Activated CD8-positive, alpha-beta T cell treated with anti-CD3 and anti-CD28 coated beads for 36 hours (primary cell): ENCODE measurements at regions not wholly inside any gene's neighbourhood (a gene's known extent, or its start where the extent isn't known, plus 50 kb on each side); places are given as distances from the start of the nearest gene placed in this dataset.

Experiments
- ATAC-seq: fragments of 200-7000 bp; cut with Tn5 transposase; one replicate; pipeline ENCODE4 v1.10.0; 2021; ENCODE audit warnings: mild to moderate bottlenecking, moderate library complexity
- CTCF ChIA-PET: fragments of 350-600 bp; sonication (Branson Sonifier 250); formaldehyde crosslinking; loops from one replicate; lab custom pipeline; 2021; ENCODE audit warnings: antibody characterized with exemption; lab: Charles Lee
- POLR2A ChIA-PET: fragments of 350-600 bp; sonication (Branson Sonifier 250); formaldehyde crosslinking; loops from one replicate; lab custom pipeline; 2021; ENCODE audit warnings: antibody characterized with exemption; lab: Charles Lee
- DNase-seq: peaks from one replicate; pipeline ENCODE4 v3.0.0-alpha.2; 2020
- H3K27ac Mint-ChIP-seq: one replicate; pipeline ENCODE4 v1.8.0; 2021; ENCODE audit warnings: mild to moderate bottlenecking, mixed read lengths
- H3K27me3 Mint-ChIP-seq: one replicate; pipeline ENCODE4 v1.8.0; 2021; ENCODE audit warnings: mixed read lengths
- H3K36me3 Mint-ChIP-seq: one replicate; pipeline ENCODE4 v1.8.0; 2021; ENCODE audit warnings: low read depth, mixed read lengths
- H3K4me1 Mint-ChIP-seq: one replicate; pipeline ENCODE4 v1.8.0; 2021; ENCODE audit warnings: low read depth, mixed read lengths
- H3K4me3 Mint-ChIP-seq: one replicate; pipeline ENCODE4 v1.8.0; 2021; ENCODE audit warnings: mild to moderate bottlenecking, moderate library complexity, mixed read lengths
- H3K9me3 Mint-ChIP-seq: one replicate; pipeline ENCODE4 v1.8.0; 2021; ENCODE audit warnings: mixed read lengths
- intact Hi-C: fragments of 100-400 bp; cut with micrococcal nuclease; formaldehyde crosslinking; loops from one replicate; pipeline ENCODE4 v1.10.0; 2022
- TF ChIP-seq, protein P1 (sequence below): fragments of 200-600 bp; IDR thresholded peaks from one replicate; pipeline ENCODE4 v1.8.0; 2022; ENCODE audit warnings: antibody characterized with exemption, mild to moderate bottlenecking

DNA sequence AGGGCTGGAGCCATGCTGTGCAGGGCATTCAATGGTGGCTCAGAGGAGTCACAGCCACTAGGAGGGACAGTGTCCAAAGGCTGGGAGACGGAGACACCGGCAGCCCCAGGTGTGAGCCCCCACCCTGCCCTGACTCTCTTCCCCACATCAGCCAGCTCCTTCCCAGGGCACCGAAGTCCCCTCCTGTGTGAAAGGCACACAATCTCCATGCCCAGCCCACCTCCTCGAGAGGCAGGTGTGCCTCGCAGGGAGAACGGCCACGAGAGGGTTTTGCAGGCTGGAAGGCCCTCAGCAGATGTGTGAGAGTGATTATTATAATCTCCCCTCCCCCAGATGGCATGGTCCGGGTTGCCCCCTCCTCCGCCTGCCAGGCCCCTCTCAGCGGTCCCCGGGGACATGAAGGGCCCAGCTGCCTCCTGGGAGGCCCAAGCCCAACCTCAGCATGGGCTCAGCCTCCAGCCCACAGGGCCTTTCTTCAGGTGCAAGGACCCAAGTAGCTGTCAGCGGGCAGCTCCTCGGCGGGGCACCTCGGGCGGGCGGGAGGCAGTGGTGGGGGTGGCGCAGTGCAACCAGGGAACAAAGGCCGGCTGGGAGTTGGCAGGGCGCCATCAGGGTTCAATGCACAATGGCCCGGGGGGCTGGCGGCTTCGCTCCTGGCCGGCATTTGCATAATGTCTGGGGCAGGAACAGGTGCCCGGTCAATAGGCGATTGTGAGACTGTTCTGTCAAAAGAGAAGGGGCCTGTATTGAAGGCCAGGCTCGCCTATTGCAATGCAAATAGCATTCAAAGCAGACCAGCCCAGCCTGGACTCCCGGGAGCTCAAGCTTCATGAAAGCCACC is 155.3 kb upstream of the ZMIZ1 start:
- H3K36me3 Mint-ChIP-seq: no peaks in the 10 kb centered on the region
- intact Hi-C loops: no loop called here
- TF ChIP-seq, protein P1, sequence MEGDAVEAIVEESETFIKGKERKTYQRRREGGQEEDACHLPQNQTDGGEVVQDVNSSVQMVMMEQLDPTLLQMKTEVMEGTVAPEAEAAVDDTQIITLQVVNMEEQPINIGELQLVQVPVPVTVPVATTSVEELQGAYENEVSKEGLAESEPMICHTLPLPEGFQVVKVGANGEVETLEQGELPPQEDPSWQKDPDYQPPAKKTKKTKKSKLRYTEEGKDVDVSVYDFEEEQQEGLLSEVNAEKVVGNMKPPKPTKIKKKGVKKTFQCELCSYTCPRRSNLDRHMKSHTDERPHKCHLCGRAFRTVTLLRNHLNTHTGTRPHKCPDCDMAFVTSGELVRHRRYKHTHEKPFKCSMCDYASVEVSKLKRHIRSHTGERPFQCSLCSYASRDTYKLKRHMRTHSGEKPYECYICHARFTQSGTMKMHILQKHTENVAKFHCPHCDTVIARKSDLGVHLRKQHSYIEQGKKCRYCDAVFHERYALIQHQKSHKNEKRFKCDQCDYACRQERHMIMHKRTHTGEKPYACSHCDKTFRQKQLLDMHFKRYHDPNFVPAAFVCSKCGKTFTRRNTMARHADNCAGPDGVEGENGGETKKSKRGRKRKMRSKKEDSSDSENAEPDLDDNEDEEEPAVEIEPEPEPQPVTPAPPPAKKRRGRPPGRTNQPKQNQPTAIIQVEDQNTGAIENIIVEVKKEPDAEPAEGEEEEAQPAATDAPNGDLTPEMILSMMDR: no peak
- ATAC-seq: no peak
- no peaks in the 10 kb centered on the region for H3K9me3 Mint-ChIP-seq
- no peaks in the 10 kb centered on the region for H3K4me1 Mint-ChIP-seq
- ChIA-PET POLR2A (no interaction called here), CTCF (no interaction called here)
- H3K27me3 Mint-ChIP-seq: no peaks in the 10 kb centered on the region
- no peak overlapping the region for H3K27ac Mint-ChIP-seq
- H3K4me3 Mint-ChIP-seq: no peak overlapping the region
- DNase-seq: no peak

DNA sequence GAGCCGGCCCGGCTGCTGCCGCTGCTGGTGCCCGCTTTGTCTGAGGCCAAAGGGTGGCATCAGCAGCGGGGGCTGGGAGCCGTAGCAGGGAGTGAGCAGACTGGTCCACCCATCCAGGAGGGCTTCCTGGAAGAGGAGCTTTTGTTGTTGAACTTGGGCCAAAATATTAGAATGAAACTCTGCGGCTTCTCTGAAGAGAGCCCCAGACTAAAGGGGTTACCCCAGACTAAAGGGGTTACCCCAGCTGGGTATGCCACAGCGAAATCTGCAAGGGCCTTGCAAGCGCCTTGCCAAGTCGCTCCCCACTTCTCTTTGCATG is 154.7 kb upstream of the ZMIZ1 start:
- ATAC-seq (no peak), DNase-seq (no peak)
- CTCF ChIA-PET: interaction anchor here (1.1 kb wide), 1 partner anchor 22 kb away, joined by 4 read pairs; no protein-coding TSS in a partner anchor
- no peaks in the 10 kb centered on the region for H3K27me3 Mint-ChIP-seq
- no peak overlapping the region for H3K4me3 Mint-ChIP-seq
- TF ChIP-seq, protein P1: no peak
- no peak overlapping the region for H3K27ac Mint-ChIP-seq
- H3K36me3 Mint-ChIP-seq: no peaks in the 10 kb centered on the region
- intact Hi-C loops: no loop called here
- H3K9me3 Mint-ChIP-seq: no peaks in the 10 kb centered on the region
- H3K4me1 Mint-ChIP-seq: no peaks in the 10 kb centered on the region
- POLR2A ChIA-PET: no interaction called here

DNA sequence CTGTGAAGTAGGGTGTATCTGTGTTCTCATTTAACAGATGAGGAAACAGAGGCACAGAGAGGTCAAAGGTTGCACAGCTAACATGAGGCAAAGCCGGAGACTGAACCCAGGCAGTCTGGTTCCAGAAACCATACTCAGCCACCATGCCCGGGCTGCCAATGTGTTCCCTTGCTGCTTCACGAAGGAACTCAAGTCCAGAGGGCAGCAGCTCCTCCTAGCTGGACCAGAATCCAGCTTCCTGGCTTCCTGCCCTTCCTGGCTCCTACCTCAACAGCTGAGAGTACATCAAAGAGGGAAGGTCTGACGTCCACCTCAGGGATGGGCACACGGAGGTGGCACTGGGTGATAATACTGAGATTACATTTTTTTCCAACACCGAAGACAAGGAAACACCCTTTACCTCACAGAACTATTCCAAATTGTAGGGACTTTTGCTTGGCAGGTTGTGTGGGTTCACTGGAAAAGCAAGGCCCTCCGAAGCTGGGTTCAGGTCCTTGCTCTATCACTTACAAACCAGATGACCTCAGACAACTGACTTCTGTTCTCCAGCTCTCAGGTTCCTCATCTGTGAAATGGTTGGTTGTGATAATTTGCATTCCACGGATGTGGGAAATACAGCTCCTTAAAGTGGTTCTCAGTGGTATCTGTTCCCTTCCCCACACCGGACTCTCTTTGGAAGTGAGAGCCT is 154.1 kb upstream of the ZMIZ1 start:
- ATAC-seq (no peak), DNase-seq (no peak)
- Mint-ChIP-seq H3K4me3 (no peak overlapping the region), H3K27ac (no peak overlapping the region), H3K27me3 (no peaks in the 10 kb centered on the region), H3K4me1 (no peaks in the 10 kb centered on the region), H3K36me3 (no peaks in the 10 kb centered on the region), H3K9me3 (no peaks in the 10 kb centered on the region)
- TF ChIP-seq, protein P1: no peak
- CTCF ChIA-PET: interaction anchor here (1.1 kb wide), 1 partner anchor 22 kb away, joined by 4 read pairs; no protein-coding TSS in a partner anchor
- POLR2A ChIA-PET: interaction anchor here (1.4 kb wide), 1 partner anchor 23 kb away, joined by 3 read pairs; no protein-coding TSS in a partner anchor
- intact Hi-C loops: no loop called here

DNA sequence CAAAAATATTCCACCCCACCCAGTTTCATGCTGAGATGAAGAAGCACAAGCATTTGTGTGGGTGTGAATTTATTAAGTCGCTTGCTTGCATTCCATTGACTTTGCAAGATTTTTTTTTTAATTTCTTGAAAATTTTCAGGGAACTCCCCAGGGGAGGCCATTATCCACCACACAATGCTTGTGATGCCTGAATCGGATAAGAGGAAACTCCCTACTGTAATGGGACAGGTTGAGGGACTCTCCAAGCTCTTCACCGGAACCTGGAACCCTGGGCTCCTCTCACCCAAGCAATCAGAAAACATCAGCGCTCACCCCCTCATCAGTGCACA is 153.6 kb upstream of the ZMIZ1 start:
- intact Hi-C loops: no loop called here
- POLR2A ChIA-PET: interaction anchor here (1.4 kb wide), 1 partner anchor 23 kb away, joined by 3 read pairs; no protein-coding TSS in a partner anchor
- no peaks in the 10 kb centered on the region for H3K27me3 Mint-ChIP-seq
- no peak overlapping the region for H3K4me3 Mint-ChIP-seq
- no peak for DNase-seq
- TF ChIP-seq, protein P1: no peak
- no peaks in the 10 kb centered on the region for H3K36me3 Mint-ChIP-seq
- H3K4me1 Mint-ChIP-seq: no peaks in the 10 kb centered on the region
- no peak overlapping the region for H3K27ac Mint-ChIP-seq
- ATAC-seq: no peak
- CTCF ChIA-PET: interaction anchor here (1.1 kb wide), 1 partner anchor 21 kb away, joined by 4 read pairs; no protein-coding TSS in a partner anchor
- no peaks in the 10 kb centered on the region for H3K9me3 Mint-ChIP-seq

DNA sequence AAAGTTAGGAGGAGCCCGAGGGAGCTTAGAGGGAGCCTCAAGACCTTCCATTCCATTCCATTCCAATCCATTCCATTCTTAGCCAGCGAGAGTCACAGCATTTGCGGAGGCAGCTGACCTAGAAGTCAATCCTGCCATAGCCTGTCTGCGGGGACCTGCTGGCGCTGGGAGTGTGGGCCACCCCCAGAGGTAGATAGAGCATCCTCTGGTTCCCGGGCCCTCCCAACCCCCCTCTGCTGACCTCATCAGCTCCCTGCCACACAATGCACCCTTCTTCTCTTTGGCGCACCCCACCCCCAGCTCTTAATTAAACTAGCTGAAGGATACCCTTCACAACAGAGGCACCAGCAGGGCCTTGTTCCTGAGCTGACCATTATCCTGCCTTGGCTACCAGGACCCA is 152.5 kb upstream of the ZMIZ1 start:
- TF ChIP-seq, protein P1: no peak
- no peak for ATAC-seq
- ChIA-PET CTCF (no interaction called here), POLR2A (interaction anchor here (1.4 kb wide), 1 partner anchor 24 kb away, joined by 3 read pairs; no protein-coding TSS in a partner anchor)
- DNase-seq: no peak
- no peak overlapping the region for H3K4me3 Mint-ChIP-seq
- H3K27ac Mint-ChIP-seq: no peak overlapping the region
- no peaks in the 10 kb centered on the region for H3K36me3 Mint-ChIP-seq
- H3K4me1 Mint-ChIP-seq: no peaks in the 10 kb centered on the region
- no peaks in the 10 kb centered on the region for H3K27me3 Mint-ChIP-seq
- H3K9me3 Mint-ChIP-seq: no peaks in the 10 kb centered on the region
- intact Hi-C loops: no loop called here
